Mesodermal cell (in vitro differentiated cells): ENCODE measurements at regions not wholly inside any gene's neighbourhood (a gene's known extent, or its start where the extent isn't known, plus 50 kb on each side); places are given as distances from the start of the nearest gene placed in this dataset.

Source experiments
- H3K27ac ChIP-seq: 2 replicates; pipeline ENCODE4 v1.7.0; 2013; ENCODE audit warnings: mild to moderate bottlenecking, low read depth, low read length, moderate library complexity; ENCODE audit not compliant: severe bottlenecking
- H3K36me3 ChIP-seq: 2 replicates; pipeline ENCODE4 v1.7.1; 2013; ENCODE audit warnings: mild to moderate bottlenecking, low read length, moderate library complexity; ENCODE audit not compliant: control insufficient read depth, insufficient read depth
- H3K4me1 ChIP-seq: one replicate; pipeline ENCODE4 v1.7.1; 2013; ENCODE audit warnings: mild to moderate bottlenecking, low read length; ENCODE audit not compliant: insufficient read depth, control insufficient read depth, poor library complexity, severe bottlenecking
- H3K4me3 ChIP-seq: 2 replicates; pipeline ENCODE4 v1.7.0; 2013; ENCODE audit warnings: low read length, control low read depth, mild to moderate bottlenecking; ENCODE audit not compliant: insufficient read depth, poor library complexity, severe bottlenecking; ENCODE audit errors: extremely low read depth
- H3K9me3 ChIP-seq: 2 replicates; pipeline ENCODE4 v1.7.1; 2013; ENCODE audit warnings: mild to moderate bottlenecking, low read length, moderate library complexity; ENCODE audit not compliant: control insufficient read depth
- WGBS, 2 experiments: methylation state at CpG; one replicate each; pipeline ENCODE4 v1.1.5; 2013; ENCODE audit warnings: missing lambda C conversion rate in 2 of 2; ENCODE audit not compliant: insufficient coverage in 2 of 2; 5-methylcytosine and 5-hydroxymethylcytosine counted together

- Histone ChIP-seq H3K4me3 (no peak overlapping the region), H3K4me1 (no peaks in the 10 kb centered on the region), H3K9me3 (no peaks in the 10 kb centered on the region), H3K36me3 (no peaks in the 10 kb centered on the region), H3K27ac (no peak overlapping the region)
Observed at GRCh38 chr11:15854245-15854644, 502.1 kb downstream of the SOX6 start.

GRCh38 chr11:15858881-15859280, 497.5 kb downstream of the SOX6 start:
- H3K4me1 ChIP-seq: no peaks in the 10 kb centered on the region
- no peak overlapping the region for H3K4me3 ChIP-seq
- no peaks in the 10 kb centered on the region for H3K36me3 ChIP-seq
- WGBS, 2 experiments: 96 to 100% methylated on average over 3 of the region's 3 CpGs
- H3K9me3 ChIP-seq: no peaks in the 10 kb centered on the region
- no peak overlapping the region for H3K27ac ChIP-seq

- WGBS, 2 experiments: 80 to 100% methylated on average over 1 to 3 of the region's 3 CpGs
- H3K36me3 ChIP-seq: no peaks in the 10 kb centered on the region
- no peak overlapping the region for H3K27ac ChIP-seq
- H3K4me1 ChIP-seq: no peaks in the 10 kb centered on the region
- no peak overlapping the region for H3K4me3 ChIP-seq
- no peaks in the 10 kb centered on the region for H3K9me3 ChIP-seq
Observed at GRCh38 chr11:15859411-15859810, 496.9 kb downstream of the SOX6 start.

GRCh38 chr11:15861256-15861655, 495.1 kb downstream of the SOX6 start:
- no peaks in the 10 kb centered on the region for H3K4me1 ChIP-seq

GRCh38 chr11:15863411-15863810, 492.9 kb downstream of the SOX6 start:
- WGBS, 2 experiments: 100% methylated on average over 2 of the region's 2 CpGs; no CpG with 5 or more reads in 1 of the 2 experiments
- Histone ChIP-seq H3K4me1 (no peaks in the 10 kb centered on the region), H3K36me3 (no peaks in the 10 kb centered on the region), H3K9me3 (no peaks in the 10 kb centered on the region), H3K27ac (no peak overlapping the region), H3K4me3 (no peak overlapping the region)

More at GRCh38 chr11:15861256-15861655, 495.1 kb downstream of the SOX6 start:
- WGBS, 2 experiments: 94% methylated on average over 2 of the region's 2 CpGs; no CpG with 5 or more reads in 1 of the 2 experiments
- no peaks in the 10 kb centered on the region for H3K36me3 ChIP-seq
- H3K9me3 ChIP-seq: no peaks in the 10 kb centered on the region
- H3K4me3 ChIP-seq: no peak overlapping the region
- H3K27ac ChIP-seq: no peak overlapping the region

- H3K36me3 ChIP-seq: no peaks in the 10 kb centered on the region
- no peaks in the 10 kb centered on the region for H3K9me3 ChIP-seq
- H3K27ac ChIP-seq: peak overlapping the region; percentile 36
- WGBS, 2 experiments: 90% methylated on average over 2 of the region's 5 CpGs; no CpG with 5 or more reads in 1 of the 2 experiments
- no peaks in the 10 kb centered on the region for H3K4me1 ChIP-seq
- H3K4me3 ChIP-seq: no peak overlapping the region
Observed at GRCh38 chr11:15864026-15864805, 492.1 kb downstream of the SOX6 start.

GRCh38 chr11:15865212-15865987, 490.9 kb downstream of the SOX6 start:
- no peak overlapping the region for H3K4me3 ChIP-seq
- 96 to 98% methylated on average over 7 of the region's 8 CpGs for WGBS, 2 experiments
- no peaks in the 10 kb centered on the region for H3K9me3 ChIP-seq
- H3K4me1 ChIP-seq: no peaks in the 10 kb centered on the region
- H3K36me3 ChIP-seq: no peaks in the 10 kb centered on the region
- no peak overlapping the region for H3K27ac ChIP-seq

GRCh38 chr11:15867871-15868270, 488.5 kb downstream of the SOX6 start:
- no peaks in the 10 kb centered on the region for H3K4me1 ChIP-seq
- no peak overlapping the region for H3K27ac ChIP-seq
- H3K36me3 ChIP-seq: no peaks in the 10 kb centered on the region
- no peaks in the 10 kb centered on the region for H3K9me3 ChIP-seq
- no peak overlapping the region for H3K4me3 ChIP-seq

GRCh38 chr11:15870911-15871310, 485.4 kb downstream of the SOX6 start:
- H3K4me3 ChIP-seq: no peak overlapping the region
- H3K9me3 ChIP-seq: no peaks in the 10 kb centered on the region
- no peaks in the 10 kb centered on the region for H3K4me1 ChIP-seq
- H3K27ac ChIP-seq: no peak overlapping the region
- H3K36me3 ChIP-seq: no peaks in the 10 kb centered on the region
- WGBS, 2 experiments: 57 to 94% methylated on average over 2 to 3 of the region's 4 CpGs

- Histone ChIP-seq H3K4me1 (no peaks in the 10 kb centered on the region), H3K4me3 (no peak overlapping the region), H3K9me3 (no peaks in the 10 kb centered on the region), H3K27ac (no peak overlapping the region), H3K36me3 (no peaks in the 10 kb centered on the region)
- WGBS, 2 experiments: 70 to 72% methylated on average over 2 to 3 of the region's 3 CpGs
Observed at GRCh38 chr11:15871904-15872626, 484.3 kb downstream of the SOX6 start.
